ENCODE measurements at regions not wholly inside any gene's neighbourhood (a gene's known extent, or its start where the extent isn't known, plus 50 kb on each side); places are given as distances from the start of the nearest gene placed in this dataset.

GRCh38 chr1:30273021-30273325 lies 450.4 kb downstream of the MATN1 start:
- ChIA-PET CTCF (no interaction called here), POLR2A (no interaction called here)
- no peak for DNase-seq (ENCODE audit: extremely low spot score)
- no peak for TF ChIP-seq SUZ12 (IDR thresholded peaks at IDR 0.05)
- TF ChIP-seq L3MBTL2 (conservative IDR thresholded peaks at IDR 0.05): no peak
- TF ChIP-seq LEF1 (IDR thresholded peaks at IDR 0.05; ENCODE audit: borderline replicate concordance): no peak
- no peak for TF ChIP-seq NFRKB (IDR thresholded peaks at IDR 0.05)
- TF ChIP-seq FOXM1 (IDR thresholded peaks at IDR 0.05; ENCODE audit: borderline replicate concordance): no peak
- TF ChIP-seq SP1 (IDR thresholded peaks at IDR 0.05): no peak
- no peak for TF ChIP-seq FOXA1 (IDR thresholded peaks at IDR 0.05)
- TF ChIP-seq TARDBP (IDR thresholded peaks at IDR 0.05): no peak
- no peak for TF ChIP-seq CTBP1 (IDR thresholded peaks at IDR 0.05; ENCODE audit: borderline replicate concordance)
- TF ChIP-seq ARNT (IDR thresholded peaks at IDR 0.05): no peak

- no peak for DNase-seq (ENCODE audit: extremely low spot score)
- ChIA-PET POLR2A (no interaction called here), CTCF (no interaction called here)
- TF ChIP-seq SUZ12 (IDR thresholded peaks at IDR 0.05) (no peak), TARDBP (IDR thresholded peaks at IDR 0.05) (no peak), FOXM1 (IDR thresholded peaks at IDR 0.05; ENCODE audit: borderline replicate concordance) (no peak), CTBP1 (IDR thresholded peaks at IDR 0.05; ENCODE audit: borderline replicate concordance) (no peak), L3MBTL2 (conservative IDR thresholded peaks at IDR 0.05) (no peak), NFRKB (IDR thresholded peaks at IDR 0.05) (no peak), FOXA1 (IDR thresholded peaks at IDR 0.05) (no peak), FOXK2 (IDR thresholded peaks at IDR 0.05) (no peak), ARNT (IDR thresholded peaks at IDR 0.05) (no peak), LEF1 (IDR thresholded peaks at IDR 0.05; ENCODE audit: borderline replicate concordance) (no peak), HDGF (IDR thresholded peaks at IDR 0.05; ENCODE audit: borderline replicate concordance) (no peak), ZNF384 (IDR thresholded peaks at IDR 0.05) (no peak), BHLHE40 (IDR thresholded peaks at IDR 0.05; ENCODE audit: borderline replicate concordance) (no peak), ELF4 (IDR thresholded peaks at IDR 0.05) (no peak), SP1 (IDR thresholded peaks at IDR 0.05) (no peak)
- TF ChIP-seq, protein P1, sequence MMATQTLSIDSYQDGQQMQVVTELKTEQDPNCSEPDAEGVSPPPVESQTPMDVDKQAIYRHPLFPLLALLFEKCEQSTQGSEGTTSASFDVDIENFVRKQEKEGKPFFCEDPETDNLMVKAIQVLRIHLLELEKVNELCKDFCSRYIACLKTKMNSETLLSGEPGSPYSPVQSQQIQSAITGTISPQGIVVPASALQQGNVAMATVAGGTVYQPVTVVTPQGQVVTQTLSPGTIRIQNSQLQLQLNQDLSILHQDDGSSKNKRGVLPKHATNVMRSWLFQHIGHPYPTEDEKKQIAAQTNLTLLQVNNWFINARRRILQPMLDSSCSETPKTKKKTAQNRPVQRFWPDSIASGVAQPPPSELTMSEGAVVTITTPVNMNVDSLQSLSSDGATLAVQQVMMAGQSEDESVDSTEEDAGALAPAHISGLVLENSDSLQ (IDR thresholded peaks at IDR 0.05): no peak
These were observed 450.9 kb downstream of the MATN1 start for GRCh38 chr1:30272277-30273020.

GRCh38 chr1:30271401-30272276 lies 451.7 kb downstream of the MATN1 start:
- ChIA-PET CTCF (no interaction called here), POLR2A (no interaction called here)
- no peak for DNase-seq (ENCODE audit: extremely low spot score)
- no peak for TF ChIP-seq ZNF384 (IDR thresholded peaks at IDR 0.05)

- no peak for DNase-seq (ENCODE audit: extremely low spot score)
- TF ChIP-seq TARDBP (IDR thresholded peaks at IDR 0.05) (no peak), FOXA1 (IDR thresholded peaks at IDR 0.05) (no peak), FOXK2 (IDR thresholded peaks at IDR 0.05) (no peak), SUZ12 (IDR thresholded peaks at IDR 0.05) (no peak), NFRKB (IDR thresholded peaks at IDR 0.05) (no peak), L3MBTL2 (conservative IDR thresholded peaks at IDR 0.05) (no peak), ZNF384 (IDR thresholded peaks at IDR 0.05) (no peak), SP1 (IDR thresholded peaks at IDR 0.05) (no peak), LEF1 (IDR thresholded peaks at IDR 0.05; ENCODE audit: borderline replicate concordance) (no peak)
- POLR2A ChIA-PET: no interaction called here
- CTCF ChIA-PET: no interaction called here
These were observed 452.9 kb downstream of the MATN1 start for GRCh38 chr1:30270461-30270860.

GRCh38 chr1:30268923-30269666 lies 454.3 kb downstream of the MATN1 start:
- DNase-seq (ENCODE audit: extremely low spot score): no peak
- ChIA-PET POLR2A (no interaction called here), CTCF (no interaction called here)
- TF ChIP-seq ELF4 (IDR thresholded peaks at IDR 0.05) (no peak), SP1 (IDR thresholded peaks at IDR 0.05) (no peak), LEF1 (IDR thresholded peaks at IDR 0.05; ENCODE audit: borderline replicate concordance) (no peak), TARDBP (IDR thresholded peaks at IDR 0.05) (no peak), NFRKB (IDR thresholded peaks at IDR 0.05) (no peak), BHLHE40 (IDR thresholded peaks at IDR 0.05; ENCODE audit: borderline replicate concordance) (no peak), ARNT (IDR thresholded peaks at IDR 0.05) (no peak), CTBP1 (IDR thresholded peaks at IDR 0.05; ENCODE audit: borderline replicate concordance) (no peak), FOXM1 (IDR thresholded peaks at IDR 0.05; ENCODE audit: borderline replicate concordance) (no peak), FOXK2 (IDR thresholded peaks at IDR 0.05) (no peak), ZNF384 (IDR thresholded peaks at IDR 0.05) (no peak), FOXA1 (IDR thresholded peaks at IDR 0.05) (no peak)
- TF ChIP-seq, protein P1 (IDR thresholded peaks at IDR 0.05): no peak

GRCh38 chr1:30267856-30268255 lies 455.5 kb downstream of the MATN1 start:
- TF ChIP-seq BHLHE40 (IDR thresholded peaks at IDR 0.05; ENCODE audit: borderline replicate concordance): no peak
- CTCF ChIA-PET: no interaction called here
- POLR2A ChIA-PET: no interaction called here
- no peak for DNase-seq (ENCODE audit: extremely low spot score)
